ENCODE measurements at regions not wholly inside any gene's neighbourhood (a gene's known extent, or its start where the extent isn't known, plus 50 kb on each side); places are given as distances from the start of the nearest gene placed in this dataset.

DNA sequence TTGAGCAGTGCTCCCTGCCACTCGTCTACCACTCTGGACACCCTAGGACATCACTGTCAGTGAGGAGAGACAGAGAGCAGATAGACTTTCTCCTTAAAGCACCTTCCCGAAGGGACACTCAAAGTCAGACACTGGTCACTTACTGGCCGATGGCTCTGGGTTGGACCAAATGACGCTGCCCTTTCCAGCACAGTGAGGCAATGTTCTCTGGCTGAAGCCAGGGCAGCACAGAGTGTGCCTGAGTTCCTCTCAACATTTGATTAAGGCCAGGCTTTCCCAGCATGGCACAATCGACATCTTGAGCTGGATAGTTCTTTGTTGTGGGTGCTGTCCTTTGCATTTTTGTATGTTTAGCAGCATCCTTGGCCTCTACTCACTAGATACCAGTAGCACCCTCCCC lies 206.2 kb downstream of the CSNK2A3 start:
- Histone ChIP-seq H3K27ac (no peak overlapping the region), H3K9me3 (ENCODE audit: severe bottlenecking) (no peaks in the 10 kb centered on the region), H3K4me3 (ENCODE audit: low read depth, low read length) (no peak overlapping the region), H3K36me3 (no peaks in the 10 kb centered on the region), H3K27me3 (ENCODE audit: insufficient read depth, low read depth, severe bottlenecking) (no peaks in the 10 kb centered on the region)
- TF ChIP-seq, protein P1, sequence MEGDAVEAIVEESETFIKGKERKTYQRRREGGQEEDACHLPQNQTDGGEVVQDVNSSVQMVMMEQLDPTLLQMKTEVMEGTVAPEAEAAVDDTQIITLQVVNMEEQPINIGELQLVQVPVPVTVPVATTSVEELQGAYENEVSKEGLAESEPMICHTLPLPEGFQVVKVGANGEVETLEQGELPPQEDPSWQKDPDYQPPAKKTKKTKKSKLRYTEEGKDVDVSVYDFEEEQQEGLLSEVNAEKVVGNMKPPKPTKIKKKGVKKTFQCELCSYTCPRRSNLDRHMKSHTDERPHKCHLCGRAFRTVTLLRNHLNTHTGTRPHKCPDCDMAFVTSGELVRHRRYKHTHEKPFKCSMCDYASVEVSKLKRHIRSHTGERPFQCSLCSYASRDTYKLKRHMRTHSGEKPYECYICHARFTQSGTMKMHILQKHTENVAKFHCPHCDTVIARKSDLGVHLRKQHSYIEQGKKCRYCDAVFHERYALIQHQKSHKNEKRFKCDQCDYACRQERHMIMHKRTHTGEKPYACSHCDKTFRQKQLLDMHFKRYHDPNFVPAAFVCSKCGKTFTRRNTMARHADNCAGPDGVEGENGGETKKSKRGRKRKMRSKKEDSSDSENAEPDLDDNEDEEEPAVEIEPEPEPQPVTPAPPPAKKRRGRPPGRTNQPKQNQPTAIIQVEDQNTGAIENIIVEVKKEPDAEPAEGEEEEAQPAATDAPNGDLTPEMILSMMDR (IDR thresholded peaks at IDR 0.05; ENCODE audit: low read depth, low read length): no peak
- no peak for DNase-seq

DNA sequence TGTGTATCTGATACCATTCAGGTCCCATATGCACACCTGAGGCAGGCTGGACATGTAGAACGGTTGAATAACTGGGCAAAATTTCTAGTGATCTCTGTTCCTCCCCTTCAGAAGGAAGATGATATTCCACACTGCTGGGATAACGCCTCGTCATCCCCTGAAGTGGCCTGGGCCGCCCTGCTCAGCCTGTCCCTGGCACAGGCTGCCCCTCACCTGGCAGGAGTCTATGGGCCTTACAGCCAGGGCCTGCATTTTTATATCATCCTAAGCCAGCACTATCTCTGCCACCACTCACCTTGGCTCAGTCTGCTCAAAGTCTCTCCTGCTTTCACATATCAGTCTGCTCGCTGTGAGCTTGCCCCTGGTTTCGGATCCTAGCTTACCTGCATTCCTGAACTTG lies 209.2 kb downstream of the CSNK2A3 start:
- H3K9me3 ChIP-seq (ENCODE audit: severe bottlenecking): no peaks in the 10 kb centered on the region
- no peaks in the 10 kb centered on the region for H3K36me3 ChIP-seq
- no peak for DNase-seq
- TF ChIP-seq, protein P1 (IDR thresholded peaks at IDR 0.05; ENCODE audit: low read depth, low read length): no peak
- H3K27ac ChIP-seq: no peak overlapping the region
- no peaks in the 10 kb centered on the region for H3K27me3 ChIP-seq (ENCODE audit: insufficient read depth, low read depth, severe bottlenecking)
- H3K4me3 ChIP-seq (ENCODE audit: low read depth, low read length): no peak overlapping the region

DNA sequence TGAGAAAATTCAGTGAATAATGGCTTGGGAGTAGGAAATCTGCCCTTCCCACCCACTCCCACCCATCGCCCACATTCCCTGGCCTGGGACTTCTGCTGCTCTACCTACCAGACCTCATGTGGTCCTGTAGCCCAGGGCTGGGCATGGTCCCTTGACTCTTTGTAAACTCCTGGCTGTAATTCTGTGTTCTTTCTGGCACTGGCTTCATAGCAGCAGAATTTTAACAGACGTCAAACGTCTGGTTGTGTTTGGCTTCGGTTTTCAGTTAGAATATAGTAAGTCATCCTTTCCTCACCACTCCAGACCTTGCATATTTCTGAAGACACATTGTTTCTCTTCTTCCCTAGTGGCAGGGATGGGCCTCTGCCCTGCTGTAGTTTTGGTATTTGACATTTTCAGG lies 210.6 kb downstream of the CSNK2A3 start:
- Histone ChIP-seq H3K4me3 (ENCODE audit: low read depth, low read length) (no peak overlapping the region), H3K36me3 (no peaks in the 10 kb centered on the region), H3K9me3 (ENCODE audit: severe bottlenecking) (no peaks in the 10 kb centered on the region), H3K27me3 (ENCODE audit: insufficient read depth, low read depth, severe bottlenecking) (no peaks in the 10 kb centered on the region), H3K27ac (no peak overlapping the region)
- TF ChIP-seq, protein P1 (IDR thresholded peaks at IDR 0.05; ENCODE audit: low read depth, low read length): no peak
- DNase-seq: no peak

DNA sequence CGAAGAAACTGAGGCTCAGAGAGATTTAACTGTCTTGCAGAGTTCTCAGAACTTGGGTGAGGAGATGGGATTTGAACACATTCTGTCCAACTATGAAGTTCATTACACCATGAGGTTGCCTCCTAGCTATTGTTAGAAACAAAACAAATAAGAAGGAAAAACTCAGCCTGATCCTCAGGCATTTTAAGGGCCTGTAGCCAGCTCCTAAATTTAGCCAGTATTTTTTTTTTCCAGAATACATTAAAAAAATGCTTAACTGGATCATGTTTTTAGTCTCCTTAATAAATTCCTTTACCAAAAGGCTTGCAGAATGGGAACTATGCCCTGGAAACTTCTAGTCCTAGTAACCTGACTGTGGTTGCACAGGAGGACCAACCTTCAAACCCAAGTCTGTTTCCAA lies 212.0 kb downstream of the CSNK2A3 start:
- Histone ChIP-seq H3K36me3 (no peaks in the 10 kb centered on the region), H3K27me3 (ENCODE audit: insufficient read depth, low read depth, severe bottlenecking) (no peaks in the 10 kb centered on the region), H3K9me3 (ENCODE audit: severe bottlenecking) (no peaks in the 10 kb centered on the region), H3K27ac (no peak overlapping the region), H3K4me3 (ENCODE audit: low read depth, low read length) (no peak overlapping the region)
- TF ChIP-seq, protein P1 (IDR thresholded peaks at IDR 0.05; ENCODE audit: low read depth, low read length): no peak
- DNase-seq: no peak

DNA sequence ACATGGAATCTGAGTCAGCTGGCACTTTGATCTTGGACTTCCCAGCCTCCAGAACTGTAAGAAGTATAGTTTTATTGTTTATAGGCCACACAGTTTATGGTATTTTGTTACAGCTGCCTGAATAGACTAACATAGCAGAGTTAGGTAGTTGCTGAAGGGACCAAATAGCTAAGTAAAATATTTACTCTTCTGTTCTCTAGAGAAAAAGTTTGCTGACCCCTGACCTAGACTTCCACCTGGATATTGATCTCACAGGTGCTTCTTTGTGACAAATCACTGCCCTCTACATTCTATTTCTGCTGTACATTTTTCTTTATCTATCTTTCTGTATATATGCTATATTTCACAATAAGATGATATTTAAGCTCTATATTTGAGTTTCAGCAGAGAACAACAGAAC lies 212.5 kb downstream of the CSNK2A3 start:
- Histone ChIP-seq H3K4me3 (ENCODE audit: low read depth, low read length) (no peak overlapping the region), H3K36me3 (no peaks in the 10 kb centered on the region), H3K27me3 (ENCODE audit: insufficient read depth, low read depth, severe bottlenecking) (no peaks in the 10 kb centered on the region), H3K9me3 (ENCODE audit: severe bottlenecking) (no peaks in the 10 kb centered on the region), H3K27ac (no peak overlapping the region)
- DNase-seq: no peak
- TF ChIP-seq, protein P1 (IDR thresholded peaks at IDR 0.05; ENCODE audit: low read depth, low read length): no peak

DNA sequence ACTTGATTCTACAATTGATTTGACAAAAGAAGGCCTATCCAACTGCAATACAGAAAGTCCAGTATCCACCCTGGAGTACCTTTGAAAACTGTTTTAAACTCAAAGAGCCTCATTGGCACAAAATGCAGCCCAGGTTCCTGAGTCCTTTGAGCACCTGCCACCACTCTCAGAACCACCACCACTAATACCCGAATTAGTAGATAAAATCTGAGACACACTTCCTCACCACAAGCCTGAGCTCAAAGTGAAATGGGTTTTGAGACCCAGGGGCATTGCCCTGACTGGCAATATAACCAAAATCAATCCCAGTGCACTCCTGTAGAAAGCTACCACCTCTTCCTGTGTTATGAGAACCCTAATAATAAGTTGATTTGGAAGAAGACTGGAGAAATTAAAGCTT lies 215.7 kb downstream of the CSNK2A3 start:
- no peak for DNase-seq
- no peaks in the 10 kb centered on the region for H3K27me3 ChIP-seq (ENCODE audit: insufficient read depth, low read depth, severe bottlenecking)
- H3K4me3 ChIP-seq (ENCODE audit: low read depth, low read length): no peak overlapping the region
- TF ChIP-seq, protein P1 (IDR thresholded peaks at IDR 0.05; ENCODE audit: low read depth, low read length): no peak
- no peaks in the 10 kb centered on the region for H3K36me3 ChIP-seq
- H3K27ac ChIP-seq: no peak overlapping the region
- H3K9me3 ChIP-seq (ENCODE audit: severe bottlenecking): no peaks in the 10 kb centered on the region
